Caco-2 (cell line): ENCODE measurements at regions not wholly inside any gene's neighbourhood (a gene's known extent, or its start where the extent isn't known, plus 50 kb on each side); places are given as distances from the start of the nearest gene placed in this dataset.

Source experiments
- BruUV-seq: library from RNA; stranded (reverse); fragments of 400-500 nt; replicated peaks from 2 replicates; lab custom pipeline; 2021; lab: Mats Ljungman, UMichigan
- CTCF ChIA-PET: fragments of 300-600 bp; sonication (Branson Sonifier 250); formaldehyde crosslinking; loops from one replicate; lab custom pipeline; 2022; ENCODE audit warnings: antibody characterized with exemption; lab: Charles Lee
- POLR2A ChIA-PET: fragments of 300-600 bp; sonication (Branson Sonifier 250); formaldehyde crosslinking; loops from one replicate; lab custom pipeline; 2022; ENCODE audit warnings: antibody characterized with exemption; lab: Charles Lee
- DNase-seq, 2 experiments: peaks; one replicate each; pipeline versions ENCODE4 v3.0.0 to v3.0.0-alpha.2; 2020 to 2022
- H3K27me3 ChIP-seq: replicated peaks from 2 replicates; pipeline ENCODE4 v1.6.0; 2011; ENCODE audit warnings: low read length; ENCODE audit not compliant: control insufficient read depth, insufficient read depth
- H3K36me3 ChIP-seq: 2 replicates; pipeline ENCODE4 v1.5.1; 2011; ENCODE audit warnings: low read length; ENCODE audit not compliant: control insufficient read depth, insufficient read depth
- H3K4me1 ChIP-seq: fragments of 250-450 bp; sonication (Bioruptor Pico); 2 replicates; pipeline ENCODE4 v1.5.1; 2020; ENCODE audit warnings: mild to moderate bottlenecking
- H3K4me3 ChIP-seq: 2 replicates; pipeline ENCODE4 v1.5.1; 2011; ENCODE audit warnings: low read depth, mild to moderate bottlenecking, control low read depth, low read length
- H3K9me3 ChIP-seq: fragments of 250-450 bp; sonication (Bioruptor Pico); 2 replicates; pipeline ENCODE4 v1.5.1; 2020; ENCODE audit warnings: mild to moderate bottlenecking, moderate library complexity
- H3K27ac Mint-ChIP-seq: one replicate; pipeline ENCODE4 v1.8.0; 2022; ENCODE audit warnings: mixed read lengths; ENCODE audit not compliant: unreplicated experiment
- H3K27me3 Mint-ChIP-seq: one replicate; pipeline ENCODE4 v1.8.0; 2022; ENCODE audit warnings: mixed read lengths; ENCODE audit not compliant: insufficient read depth, unreplicated experiment
- H3K36me3 Mint-ChIP-seq: one replicate; pipeline ENCODE4 v1.8.0; 2022; ENCODE audit warnings: mild to moderate bottlenecking, mixed read lengths; ENCODE audit not compliant: insufficient read depth, unreplicated experiment
- H3K4me1 Mint-ChIP-seq: one replicate; pipeline ENCODE4 v1.8.0; 2022; ENCODE audit warnings: low read depth, mixed read lengths; ENCODE audit not compliant: unreplicated experiment
- H3K4me3 Mint-ChIP-seq: one replicate; pipeline ENCODE4 v1.8.0; 2022; ENCODE audit warnings: mild to moderate bottlenecking, moderate library complexity, mixed read lengths; ENCODE audit not compliant: unreplicated experiment
- H3K9me3 Mint-ChIP-seq: one replicate; pipeline ENCODE4 v1.8.0; 2022; ENCODE audit warnings: mixed read lengths; ENCODE audit not compliant: unreplicated experiment
- intact Hi-C: fragments of 100-400 bp; cut with micrococcal nuclease; formaldehyde crosslinking; loops from one replicate; pipeline ENCODE4 v1.10.0; 2022; ENCODE audit not compliant: unreplicated experiment
- TF ChIP-seq, protein P1 (sequence below), 2 experiments: fragments of 200-600 bp in 1 of 2; IDR thresholded peaks; 1 replicate in 1 of 2; 2 replicates in 1 of 2; pipeline versions ENCODE4 v1.5.1 to v1.8.0; 2011 to 2022; ENCODE audit warnings: antibody characterized with exemption in 1 of 2, control low read depth in 1 of 2, inconsistent platforms in 1 of 2, low read depth in 1 of 2, low read length in 1 of 2, mild to moderate bottlenecking in 1 of 2, moderate library complexity in 1 of 2; ENCODE audit not compliant: insufficient read depth in 1 of 2, severe bottlenecking in 1 of 2, unreplicated experiment in 1 of 2

- Histone ChIP-seq H3K27me3 (no peaks in the 10 kb centered on the region), H3K4me3 (no peak overlapping the region), H3K9me3 (no peaks in the 10 kb centered on the region; the same call in 1 of the 2 replicates), H3K36me3 (no peaks in the 10 kb centered on the region), H3K4me1 (peaks cover 40% of the 10 kb centered on the region)
- BruUV-seq = no TSS peak
- Mint-ChIP-seq H3K9me3 (no peaks in the 10 kb centered on the region), H3K27ac (no peak overlapping the region), H3K27me3 (no peaks in the 10 kb centered on the region), H3K36me3 (no peaks in the 10 kb centered on the region), H3K4me1 (peaks cover 46% of the 10 kb centered on the region), H3K4me3 (no peak overlapping the region)
- DNase-seq = no peak
- ChIA-PET POLR2A (no interaction called here), CTCF (no interaction called here)
- TF ChIP-seq, protein P1, sequence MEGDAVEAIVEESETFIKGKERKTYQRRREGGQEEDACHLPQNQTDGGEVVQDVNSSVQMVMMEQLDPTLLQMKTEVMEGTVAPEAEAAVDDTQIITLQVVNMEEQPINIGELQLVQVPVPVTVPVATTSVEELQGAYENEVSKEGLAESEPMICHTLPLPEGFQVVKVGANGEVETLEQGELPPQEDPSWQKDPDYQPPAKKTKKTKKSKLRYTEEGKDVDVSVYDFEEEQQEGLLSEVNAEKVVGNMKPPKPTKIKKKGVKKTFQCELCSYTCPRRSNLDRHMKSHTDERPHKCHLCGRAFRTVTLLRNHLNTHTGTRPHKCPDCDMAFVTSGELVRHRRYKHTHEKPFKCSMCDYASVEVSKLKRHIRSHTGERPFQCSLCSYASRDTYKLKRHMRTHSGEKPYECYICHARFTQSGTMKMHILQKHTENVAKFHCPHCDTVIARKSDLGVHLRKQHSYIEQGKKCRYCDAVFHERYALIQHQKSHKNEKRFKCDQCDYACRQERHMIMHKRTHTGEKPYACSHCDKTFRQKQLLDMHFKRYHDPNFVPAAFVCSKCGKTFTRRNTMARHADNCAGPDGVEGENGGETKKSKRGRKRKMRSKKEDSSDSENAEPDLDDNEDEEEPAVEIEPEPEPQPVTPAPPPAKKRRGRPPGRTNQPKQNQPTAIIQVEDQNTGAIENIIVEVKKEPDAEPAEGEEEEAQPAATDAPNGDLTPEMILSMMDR (IDR thresholded peaks at IDR 0.05; ENCODE audit: insufficient read depth in 1 of 2, low read depth in 1 of 2, low read length in 1 of 2, severe bottlenecking in 1 of 2, unreplicated experiment in 1 of 2) = no peak
- intact Hi-C loops = no loop called here
These were observed 138.1 kb upstream of the IRF2BP2 start for GRCh38 chr1:234748066-234748465.

DNA sequence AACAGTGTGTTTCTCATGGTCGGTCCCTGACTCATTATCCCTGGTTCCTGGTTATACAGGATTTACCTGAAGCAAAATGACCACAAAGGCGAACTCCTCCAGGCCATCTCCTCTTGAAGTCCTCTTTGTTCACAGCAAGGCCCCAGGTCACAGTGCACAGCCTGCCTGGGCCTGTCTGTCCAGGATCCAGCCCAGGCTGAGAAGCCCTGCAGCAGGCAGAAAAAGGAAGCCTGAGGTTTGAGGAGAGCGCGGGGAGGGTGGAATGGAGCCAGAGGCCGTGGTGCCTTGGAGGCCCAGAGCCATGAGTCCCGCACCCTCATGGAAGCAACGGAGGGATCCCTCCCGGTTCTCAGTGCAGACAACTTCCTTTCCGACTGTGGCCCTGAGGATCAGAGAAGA lies 136.8 kb upstream of the IRF2BP2 start:
- DNase-seq = peak in 1 of 2 experiments; percentile 71
- CTCF ChIA-PET = interaction anchor here (1.4 kb wide), 1 partner anchor 11 kb away, joined by 3 read pairs; no protein-coding TSS in a partner anchor
- H3K4me1 ChIP-seq = peaks cover 40% of the 10 kb centered on the region
- intact Hi-C loops = no loop called here
- BruUV-seq = no TSS peak
- peaks cover 46% of the 10 kb centered on the region for H3K4me1 Mint-ChIP-seq
- POLR2A ChIA-PET = no interaction called here
- no peaks in the 10 kb centered on the region for H3K27me3 Mint-ChIP-seq
- no peaks in the 10 kb centered on the region for H3K36me3 Mint-ChIP-seq
- H3K9me3 ChIP-seq = no peaks in the 10 kb centered on the region; the same call in 1 of the 2 replicates
- H3K9me3 Mint-ChIP-seq = no peaks in the 10 kb centered on the region
- H3K4me3 Mint-ChIP-seq = no peak overlapping the region
- H3K4me3 ChIP-seq = no peak overlapping the region
- no peaks in the 10 kb centered on the region for H3K27me3 ChIP-seq
- peak overlapping the region; percentile 34 for H3K27ac Mint-ChIP-seq
- TF ChIP-seq, protein P1 (IDR thresholded peaks at IDR 0.05; ENCODE audit: insufficient read depth in 1 of 2, low read depth in 1 of 2, low read length in 1 of 2, severe bottlenecking in 1 of 2, unreplicated experiment in 1 of 2) = no peak
- H3K36me3 ChIP-seq = no peaks in the 10 kb centered on the region

GRCh38 chr1:234745844-234746797 lies 136.1 kb upstream of the IRF2BP2 start:
- Histone ChIP-seq H3K9me3 (no peaks in the 10 kb centered on the region; the same call in 1 of the 2 replicates), H3K27me3 (no peaks in the 10 kb centered on the region), H3K4me1 (peaks cover 37% of the 10 kb centered on the region), H3K4me3 (no peak overlapping the region), H3K36me3 (no peaks in the 10 kb centered on the region)
- BruUV-seq = no TSS peak
- Mint-ChIP-seq H3K27me3 (no peaks in the 10 kb centered on the region), H3K4me1 (peaks cover 43% of the 10 kb centered on the region), H3K36me3 (no peaks in the 10 kb centered on the region), H3K4me3 (peak overlapping the region; percentile 5), H3K9me3 (no peaks in the 10 kb centered on the region), H3K27ac (peak overlapping the region; percentile 34)
- TF ChIP-seq, protein P1 (IDR thresholded peaks at IDR 0.05; ENCODE audit: insufficient read depth in 1 of 2, low read depth in 1 of 2, low read length in 1 of 2, severe bottlenecking in 1 of 2, unreplicated experiment in 1 of 2) = no peak
- ChIA-PET CTCF (interaction anchor here (1.1 to 1.4 kb wide), 2 partner anchors 11 to 22 kb away, joined by 3 to 4 read pairs; no protein-coding TSS in a partner anchor), POLR2A (interaction anchor here (0.6 to 1.0 kb wide), 3 partner anchors 22 to 135 kb away, joined by 3 read pairs; no protein-coding TSS in a partner anchor)
- DNase-seq = peak in 1 of 2 experiments; percentile 47
- intact Hi-C loops = no loop called here
